Endothelial cell of umbilical vein (primary cell): ENCODE measurements at regions not wholly inside any gene's neighbourhood (a gene's known extent, or its start where the extent isn't known, plus 50 kb on each side); places are given as distances from the start of the nearest gene placed in this dataset.

Experiments used
- BruUV-seq: library from RNA; stranded (reverse); fragments of 400-500 nt; replicated peaks from 2 replicates; lab custom pipeline; 2021; lab: Mats Ljungman, UMichigan
- CTCF ChIA-PET: fragments of 300-600, 350-600 bp; sonication (Branson Sonifier 250); formaldehyde crosslinking; loops from one replicate; lab custom pipeline; 2021; ENCODE audit warnings: antibody characterized with exemption, inconsistent platforms; lab: Charles Lee
- POLR2A ChIA-PET: fragments of 300-600, 350-600 bp; sonication (Branson Sonifier 250); formaldehyde crosslinking; loops from one replicate; lab custom pipeline; 2021; ENCODE audit warnings: antibody characterized with exemption, inconsistent platforms; lab: Charles Lee
- DNase-seq: peaks from one replicate; pipeline ENCODE4 v3.0.0-alpha.2; 2011; ENCODE audit warnings: low read depth, low spot score
- FAIRE-seq: peaks from 2 replicates; lab custom pipeline; 2011; peaks lifted over from hg19 to GRCh38; lab: Jason Lieb, UNC
- H2AFZ ChIP-seq: 2 replicates; pipeline ENCODE4 v1.6.0; 2012; ENCODE audit warnings: low read depth, low read length, control low read depth, inconsistent platforms
- H3K27ac ChIP-seq: 2 replicates; pipeline ENCODE4 v1.5.1; 2011; ENCODE audit warnings: low read depth, mild to moderate bottlenecking, control low read depth, low read length, moderate library complexity; ENCODE audit not compliant: insufficient read depth
- H3K27me3 ChIP-seq, 2 experiments: 2 replicates each; pipeline versions ENCODE4 v1.6.0 to v1.6.1; 2011; ENCODE audit warnings: low read length in 2 of 2, mixed read lengths in 1 of 2; ENCODE audit not compliant: control insufficient read depth in 2 of 2, insufficient read depth in 2 of 2
- H3K36me3 ChIP-seq, 2 experiments: 2 replicates in 1 of 2; 3 replicates in 1 of 2; pipeline ENCODE4 v1.5.1; 2011; ENCODE audit warnings: low read length in 2 of 2, mild to moderate bottlenecking in 1 of 2, moderate library complexity in 1 of 2; ENCODE audit not compliant: control insufficient read depth in 2 of 2, insufficient read depth in 2 of 2; ENCODE audit errors: extremely low read depth in 1 of 2
- H3K4me1 ChIP-seq: 3 replicates; pipeline ENCODE4 v1.5.1; 2011; ENCODE audit warnings: mild to moderate bottlenecking, low read length; ENCODE audit not compliant: control insufficient read depth, insufficient read depth; ENCODE audit errors: extremely low read depth
- H3K4me2 ChIP-seq: 2 replicates; pipeline ENCODE4 v1.6.1; 2011; ENCODE audit warnings: low read length, control low read depth, mixed read lengths; ENCODE audit not compliant: insufficient read depth
- H3K4me3 ChIP-seq, 3 experiments: fragments of 200-600 bp in 1 of 3; sonication (generic), shearing (Covaris generic) in 1 of 3; replicated peaks in 1 of 3; 2 replicates each; pipeline ENCODE4 v1.5.1; 2011 to 2016; ENCODE audit warnings: control low read depth in 3 of 3, low read length in 3 of 3, mild to moderate bottlenecking in 2 of 3, inconsistent platforms in 1 of 3, low read depth in 1 of 3, moderate library complexity in 1 of 3; ENCODE audit not compliant: insufficient read depth in 1 of 3
- H3K79me2 ChIP-seq: 2 replicates; pipeline ENCODE4 v1.6.0; 2012; ENCODE audit warnings: low read length, inconsistent platforms; ENCODE audit not compliant: control insufficient read depth, insufficient read depth
- H3K9ac ChIP-seq: replicated peaks from 2 replicates; pipeline ENCODE3; 2011; ENCODE audit warnings: low read length, control low read depth; ENCODE audit not compliant: insufficient read depth; ENCODE audit errors: extremely low read depth
- H3K9me1 ChIP-seq: replicated peaks from 3 replicates; pipeline ENCODE4 v1.6.0; 2011; ENCODE audit warnings: mild to moderate bottlenecking, low read length; ENCODE audit not compliant: control insufficient read depth, insufficient read depth; ENCODE audit errors: extremely low read depth
- H3K9me3 ChIP-seq: replicated peaks from 2 replicates; pipeline ENCODE4 v1.5.1; 2012; ENCODE audit warnings: low read length, inconsistent platforms; ENCODE audit not compliant: control insufficient read depth, insufficient read depth
- H4K20me1 ChIP-seq: replicated peaks from 2 replicates; pipeline ENCODE3; 2011; ENCODE audit warnings: mild to moderate bottlenecking, low read length; ENCODE audit not compliant: control insufficient read depth, insufficient read depth; ENCODE audit errors: extremely low read depth
- FOS ChIP-seq: IDR thresholded peaks from 2 replicates; pipeline ENCODE4 v1.6.1; 2011; ENCODE audit warnings: mild to moderate bottlenecking, low read length, moderate library complexity, borderline replicate concordance; ENCODE audit not compliant: insufficient read depth
- JUN ChIP-seq: IDR thresholded peaks from 2 replicates; pipeline ENCODE4 v1.6.1; 2011; ENCODE audit warnings: borderline replicate concordance, low read depth; ENCODE audit not compliant: insufficient read length, insufficient read depth
- MYC ChIP-seq: IDR thresholded peaks from one replicate; pipeline ENCODE4 v1.6.1; 2011; ENCODE audit warnings: mild to moderate bottlenecking, low read depth, low read length
- POLR2A ChIP-seq: IDR thresholded peaks from 2 replicates; pipeline ENCODE4 v1.6.1; 2012; ENCODE audit warnings: low read depth, mild to moderate bottlenecking, control low read depth, low read length
- POLR2AphosphoS5 ChIP-seq: IDR thresholded peaks from 2 replicates; pipeline ENCODE4 v1.6.1; 2012; ENCODE audit warnings: low read depth, mild to moderate bottlenecking, control low read depth, low read length, moderate library complexity; ENCODE audit not compliant: insufficient read depth
- dilution Hi-C: fragments of 300-500 bp; cut with MboI; formaldehyde crosslinking; loops from one replicate; pipeline ENCODE4 v1.15.0; 2019; ENCODE audit warnings: low sequenced_read_pairs; ENCODE audit not compliant: extremely low pct_ligation_motif_present
- intact Hi-C: fragments of 100-400 bp; cut with micrococcal nuclease; formaldehyde crosslinking; loops from one replicate; pipeline ENCODE4 v1.10.0; 2022
- TF ChIP-seq, protein P1 (sequence below): IDR thresholded peaks from 2 replicates; pipeline ENCODE4 v1.6.1; 2011; ENCODE audit not compliant: insufficient read depth, insufficient read length
- TF ChIP-seq, protein P2 (sequence below), 2 donors: IDR thresholded peaks; 1 replicate in 1 of 2; 2 replicates in 1 of 2; pipeline ENCODE4 v1.5.1; 2011; ENCODE audit warnings: low read length in 2 of 2, mild to moderate bottlenecking in 2 of 2, moderate library complexity in 2 of 2, control low read depth in 1 of 2, inconsistent platforms in 1 of 2, low read depth in 1 of 2; ENCODE audit not compliant: insufficient read depth in 1 of 2; ENCODE audit errors: extremely low read depth in 1 of 2

DNA sequence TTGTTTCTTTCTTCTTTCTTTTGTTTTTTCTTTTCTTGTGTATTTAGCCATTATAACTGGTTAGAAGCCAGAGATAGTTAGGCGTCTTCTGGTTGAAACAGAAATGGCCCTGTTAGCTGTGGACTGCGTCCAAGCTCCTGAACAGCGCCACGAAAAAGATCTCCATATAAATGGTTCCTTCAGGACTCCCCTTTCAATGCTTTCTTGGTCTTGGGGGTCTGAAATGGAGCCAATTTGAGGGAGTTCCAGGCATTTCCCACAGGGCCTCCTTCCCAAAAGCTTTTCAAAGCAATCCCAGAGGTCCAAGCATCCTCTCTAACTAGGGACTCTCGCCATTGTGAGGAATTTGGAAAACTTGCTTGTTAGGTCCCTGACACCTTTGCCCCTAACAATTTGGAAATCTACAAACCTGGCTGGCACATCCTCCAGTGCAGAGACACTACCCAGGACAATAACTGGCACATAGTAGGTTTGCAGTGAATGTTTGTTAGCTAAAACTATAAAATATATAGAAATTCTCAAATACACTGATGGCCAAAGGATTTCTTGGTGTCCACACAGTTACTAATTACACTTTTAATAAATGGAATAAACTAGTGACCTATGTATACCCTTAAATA, 80.1 kb downstream of the MYCN start:
- Histone ChIP-seq H3K27ac (no peak overlapping the region), H2AFZ (no peak overlapping the region), H3K4me1 (no peaks in the 10 kb centered on the region), H3K4me2 (no peak overlapping the region), H3K4me3 (no peak overlapping the region), H3K36me3 (no peaks in the 10 kb centered on the region), H3K9me3 (no peaks in the 10 kb centered on the region), H4K20me1 (no peaks in the 10 kb centered on the region), H3K9ac (no peak overlapping the region), H3K79me2 (no peaks in the 10 kb centered on the region), H3K9me1 (no peaks in the 10 kb centered on the region), H3K27me3 (no peaks in the 10 kb centered on the region)
- intact Hi-C loops (no loop called here), dilution Hi-C loops (no loop called here)
- DNase-seq: no peak
- ChIA-PET CTCF (no interaction called here), POLR2A (no interaction called here)
- no peak for FAIRE-seq
- TF ChIP-seq MYC (no peak), FOS (no peak), POLR2A (no peak), POLR2AphosphoS5 (no peak), JUN (no peak)
- TF ChIP-seq, protein P1, sequence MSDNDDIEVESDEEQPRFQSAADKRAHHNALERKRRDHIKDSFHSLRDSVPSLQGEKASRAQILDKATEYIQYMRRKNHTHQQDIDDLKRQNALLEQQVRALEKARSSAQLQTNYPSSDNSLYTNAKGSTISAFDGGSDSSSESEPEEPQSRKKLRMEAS: no peak
- TF ChIP-seq, protein P2, sequence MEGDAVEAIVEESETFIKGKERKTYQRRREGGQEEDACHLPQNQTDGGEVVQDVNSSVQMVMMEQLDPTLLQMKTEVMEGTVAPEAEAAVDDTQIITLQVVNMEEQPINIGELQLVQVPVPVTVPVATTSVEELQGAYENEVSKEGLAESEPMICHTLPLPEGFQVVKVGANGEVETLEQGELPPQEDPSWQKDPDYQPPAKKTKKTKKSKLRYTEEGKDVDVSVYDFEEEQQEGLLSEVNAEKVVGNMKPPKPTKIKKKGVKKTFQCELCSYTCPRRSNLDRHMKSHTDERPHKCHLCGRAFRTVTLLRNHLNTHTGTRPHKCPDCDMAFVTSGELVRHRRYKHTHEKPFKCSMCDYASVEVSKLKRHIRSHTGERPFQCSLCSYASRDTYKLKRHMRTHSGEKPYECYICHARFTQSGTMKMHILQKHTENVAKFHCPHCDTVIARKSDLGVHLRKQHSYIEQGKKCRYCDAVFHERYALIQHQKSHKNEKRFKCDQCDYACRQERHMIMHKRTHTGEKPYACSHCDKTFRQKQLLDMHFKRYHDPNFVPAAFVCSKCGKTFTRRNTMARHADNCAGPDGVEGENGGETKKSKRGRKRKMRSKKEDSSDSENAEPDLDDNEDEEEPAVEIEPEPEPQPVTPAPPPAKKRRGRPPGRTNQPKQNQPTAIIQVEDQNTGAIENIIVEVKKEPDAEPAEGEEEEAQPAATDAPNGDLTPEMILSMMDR (IDR thresholded peaks at IDR 0.05; ENCODE audit: extremely low read depth in 1 of 2, insufficient read depth in 1 of 2, low read depth in 1 of 2, low read length in 2 of 2): no peak
- no TSS peak for BruUV-seq
